Body of pancreas (tissue), 4 donors: ENCODE measurements at regions not wholly inside any gene's neighbourhood (a gene's known extent, or its start where the extent isn't known, plus 50 kb on each side); places are given as distances from the start of the nearest gene placed in this dataset.
"Not testable (repeated sequence)": the region's sequence is repeated elsewhere in the genome, so short reads cannot be mapped to it uniquely, and the experiment has no call there.

Experiments used
- POLR2A ChIP-seq, 3 donors: fragments of 450-650 bp; IDR thresholded peaks; one replicate each; pipeline ENCODE4 v1.6.1; 2016; ENCODE audit warnings: antibody characterized with exemption in 3 of 3, mild to moderate bottlenecking in 2 of 3
- TF ChIP-seq, protein P1 (sequence below), 7 experiments: fragments of 450-650 bp in 4 of 7; fragments of 200-600 bp in 3 of 7; sonication (generic) in 3 of 7; IDR thresholded peaks; one replicate each; pipeline ENCODE4 v1.5.1; 2016 to 2019; ENCODE audit warnings: antibody characterized with exemption in 7 of 7

- not testable (repeated sequence) for TF ChIP-seq POLR2A (IDR thresholded peaks at IDR 0.05)
- TF ChIP-seq, protein P1, sequence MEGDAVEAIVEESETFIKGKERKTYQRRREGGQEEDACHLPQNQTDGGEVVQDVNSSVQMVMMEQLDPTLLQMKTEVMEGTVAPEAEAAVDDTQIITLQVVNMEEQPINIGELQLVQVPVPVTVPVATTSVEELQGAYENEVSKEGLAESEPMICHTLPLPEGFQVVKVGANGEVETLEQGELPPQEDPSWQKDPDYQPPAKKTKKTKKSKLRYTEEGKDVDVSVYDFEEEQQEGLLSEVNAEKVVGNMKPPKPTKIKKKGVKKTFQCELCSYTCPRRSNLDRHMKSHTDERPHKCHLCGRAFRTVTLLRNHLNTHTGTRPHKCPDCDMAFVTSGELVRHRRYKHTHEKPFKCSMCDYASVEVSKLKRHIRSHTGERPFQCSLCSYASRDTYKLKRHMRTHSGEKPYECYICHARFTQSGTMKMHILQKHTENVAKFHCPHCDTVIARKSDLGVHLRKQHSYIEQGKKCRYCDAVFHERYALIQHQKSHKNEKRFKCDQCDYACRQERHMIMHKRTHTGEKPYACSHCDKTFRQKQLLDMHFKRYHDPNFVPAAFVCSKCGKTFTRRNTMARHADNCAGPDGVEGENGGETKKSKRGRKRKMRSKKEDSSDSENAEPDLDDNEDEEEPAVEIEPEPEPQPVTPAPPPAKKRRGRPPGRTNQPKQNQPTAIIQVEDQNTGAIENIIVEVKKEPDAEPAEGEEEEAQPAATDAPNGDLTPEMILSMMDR (IDR thresholded peaks at IDR 0.05): not testable (repeated sequence)
Observed at GRCh38 chrY:12504028-12504427, 197.0 kb upstream of the USP9Y start.
